ENCODE measurements at regions not wholly inside any gene's neighbourhood (a gene's known extent, or its start where the extent isn't known, plus 50 kb on each side); places are given as distances from the start of the nearest gene placed in this dataset.
A peak's percentile ranks its signal among the peaks of the same experiment; 100 is the strongest.

- Mint-ChIP-seq H3K27ac (no peak overlapping the region), H3K27me3 (peaks cover 5% of the 10 kb centered on the region), H3K9me3 (ENCODE audit: low read depth) (no peaks in the 10 kb centered on the region), H3K36me3 (ENCODE audit: insufficient read depth) (no peaks in the 10 kb centered on the region), H3K4me1 (ENCODE audit: low read depth) (no peaks in the 10 kb centered on the region), H3K4me3 (ENCODE audit: low read depth) (no peak overlapping the region)
- TF ChIP-seq CTCF (IDR thresholded peaks at IDR 0.05; ENCODE audit: unreplicated experiment) = no peak
- DNase-seq (ENCODE audit: low spot score, unreplicated experiment) = no peak
Observed at GRCh38 chr18:78586586-78586985, 393.0 kb upstream of the SALL3 start.

- Mint-ChIP-seq H3K9me3 (ENCODE audit: low read depth) (peaks cover 2% of the 10 kb centered on the region), H3K36me3 (ENCODE audit: insufficient read depth) (no peaks in the 10 kb centered on the region), H3K27ac (no peak overlapping the region), H3K27me3 (peaks cover 5% of the 10 kb centered on the region), H3K4me3 (ENCODE audit: low read depth) (no peak overlapping the region), H3K4me1 (ENCODE audit: low read depth) (no peaks in the 10 kb centered on the region)
- no peak for DNase-seq (ENCODE audit: low spot score, unreplicated experiment)
- TF ChIP-seq CTCF (IDR thresholded peaks at IDR 0.05; ENCODE audit: unreplicated experiment) = no peak
Observed at GRCh38 chr18:78587096-78587495, 392.5 kb upstream of the SALL3 start.

- no peaks in the 10 kb centered on the region for H3K4me1 Mint-ChIP-seq (ENCODE audit: low read depth)
- H3K36me3 Mint-ChIP-seq (ENCODE audit: insufficient read depth) = no peaks in the 10 kb centered on the region
- H3K4me3 Mint-ChIP-seq (ENCODE audit: low read depth) = no peak overlapping the region
- DNase-seq (ENCODE audit: low spot score, unreplicated experiment) = no peak
- peaks cover 2% of the 10 kb centered on the region for H3K9me3 Mint-ChIP-seq (ENCODE audit: low read depth)
- peaks cover 5% of the 10 kb centered on the region for H3K27me3 Mint-ChIP-seq
- no peak overlapping the region for H3K27ac Mint-ChIP-seq
- TF ChIP-seq CTCF (IDR thresholded peaks at IDR 0.05; ENCODE audit: unreplicated experiment) = no peak
Observed at GRCh38 chr18:78587626-78588600, 391.7 kb upstream of the SALL3 start.

GRCh38 chr18:78589916-78590437, 389.6 kb upstream of the SALL3 start:
- Mint-ChIP-seq H3K27me3 (peaks cover 5% of the 10 kb centered on the region), H3K4me3 (ENCODE audit: low read depth) (no peak overlapping the region), H3K9me3 (ENCODE audit: low read depth) (peaks cover 12% of the 10 kb centered on the region), H3K36me3 (ENCODE audit: insufficient read depth) (no peaks in the 10 kb centered on the region), H3K27ac (no peak overlapping the region), H3K4me1 (ENCODE audit: low read depth) (no peaks in the 10 kb centered on the region)
- no peak for DNase-seq (ENCODE audit: low spot score, unreplicated experiment)
- TF ChIP-seq CTCF (IDR thresholded peaks at IDR 0.05; ENCODE audit: unreplicated experiment) = no peak

GRCh38 chr18:78595453-78595852, 384.2 kb upstream of the SALL3 start:
- DNase-seq (ENCODE audit: low spot score, unreplicated experiment) = peak; percentile 3
- no peak for TF ChIP-seq CTCF (IDR thresholded peaks at IDR 0.05; ENCODE audit: unreplicated experiment)
- Mint-ChIP-seq H3K27ac (no peak overlapping the region), H3K4me1 (ENCODE audit: low read depth) (no peaks in the 10 kb centered on the region), H3K27me3 (peaks cover 7% of the 10 kb centered on the region), H3K36me3 (ENCODE audit: insufficient read depth) (no peaks in the 10 kb centered on the region), H3K4me3 (ENCODE audit: low read depth) (no peak overlapping the region), H3K9me3 (ENCODE audit: low read depth) (peaks cover 16% of the 10 kb centered on the region)
